ENCODE measurements at regions not wholly inside any gene's neighbourhood (a gene's known extent, or its start where the extent isn't known, plus 50 kb on each side); places are given as distances from the start of the nearest gene placed in this dataset.

- Histone ChIP-seq H3K27ac (no peak overlapping the region), H3K4me3 (ENCODE audit: low read depth, low read length) (no peak overlapping the region), H3K36me3 (replicated peaks) (no peaks in the 10 kb centered on the region), H3K27me3 (replicated peaks) (no peaks in the 10 kb centered on the region)
- DNase-seq, result no peak
- no peak for TF ChIP-seq CTCF (IDR thresholded peaks at IDR 0.05; ENCODE audit: low read depth, low read length, missing control alignments)
- in situ Hi-C loops (cut with HindIII; ENCODE audit: low pct_ligation_motif_present, low sequenced_read_pairs), result no loop called here
These were observed 68.1 kb upstream of the ITPRID2 start for GRCh38 chr2:181823405-181823804.

GRCh38 chr2:181828122-181828705, 63.3 kb upstream of the ITPRID2 start:
- in situ Hi-C loops (cut with HindIII; ENCODE audit: low pct_ligation_motif_present, low sequenced_read_pairs), result no loop called here
- no peaks in the 10 kb centered on the region for H3K27me3 ChIP-seq (replicated peaks)
- no peak for DNase-seq
- no peak for TF ChIP-seq CTCF (IDR thresholded peaks at IDR 0.05; ENCODE audit: low read depth, low read length, missing control alignments)
- no peak overlapping the region for H3K4me3 ChIP-seq (ENCODE audit: low read depth, low read length)
- H3K27ac ChIP-seq, result no peak overlapping the region
- H3K36me3 ChIP-seq (replicated peaks), result no peaks in the 10 kb centered on the region

GRCh38 chr2:181829230-181829629, 62.3 kb upstream of the ITPRID2 start:
- no peak overlapping the region for H3K4me3 ChIP-seq (ENCODE audit: low read depth, low read length)
- H3K36me3 ChIP-seq (replicated peaks), result no peaks in the 10 kb centered on the region
- no peak for TF ChIP-seq CTCF (IDR thresholded peaks at IDR 0.05; ENCODE audit: low read depth, low read length, missing control alignments)
- H3K27ac ChIP-seq, result no peak overlapping the region
- in situ Hi-C loops (cut with HindIII; ENCODE audit: low pct_ligation_motif_present, low sequenced_read_pairs), result no loop called here
- no peaks in the 10 kb centered on the region for H3K27me3 ChIP-seq (replicated peaks)
- no peak for DNase-seq

GRCh38 chr2:181832015-181832414, 59.5 kb upstream of the ITPRID2 start:
- TF ChIP-seq CTCF (IDR thresholded peaks at IDR 0.05; ENCODE audit: low read depth, low read length, missing control alignments), result no peak
- Histone ChIP-seq H3K36me3 (replicated peaks) (no peaks in the 10 kb centered on the region), H3K27ac (no peak overlapping the region), H3K27me3 (replicated peaks) (no peaks in the 10 kb centered on the region), H3K4me3 (ENCODE audit: low read depth, low read length) (no peak overlapping the region)
- in situ Hi-C loops (cut with HindIII; ENCODE audit: low pct_ligation_motif_present, low sequenced_read_pairs), result no loop called here
- DNase-seq, result no peak

GRCh38 chr2:181836583-181836982, 54.9 kb upstream of the ITPRID2 start:
- no peaks in the 10 kb centered on the region for H3K27me3 ChIP-seq (replicated peaks)
- H3K4me3 ChIP-seq (ENCODE audit: low read depth, low read length), result no peak overlapping the region
- H3K36me3 ChIP-seq (replicated peaks), result no peaks in the 10 kb centered on the region
- no peak overlapping the region for H3K27ac ChIP-seq
- in situ Hi-C loops (cut with HindIII; ENCODE audit: low pct_ligation_motif_present, low sequenced_read_pairs), result no loop called here
- no peak for DNase-seq
- no peak for TF ChIP-seq CTCF (IDR thresholded peaks at IDR 0.05; ENCODE audit: low read depth, low read length, missing control alignments)

GRCh38 chr2:181837563-181837962, 54.0 kb upstream of the ITPRID2 start:
- DNase-seq, result no peak
- H3K36me3 ChIP-seq (replicated peaks), result no peaks in the 10 kb centered on the region
- in situ Hi-C loops (cut with HindIII; ENCODE audit: low pct_ligation_motif_present, low sequenced_read_pairs), result no loop called here

More at GRCh38 chr2:181837563-181837962, 54.0 kb upstream of the ITPRID2 start:
- no peak for TF ChIP-seq CTCF (IDR thresholded peaks at IDR 0.05; ENCODE audit: low read depth, low read length, missing control alignments)
- Histone ChIP-seq H3K27me3 (replicated peaks) (no peaks in the 10 kb centered on the region), H3K27ac (no peak overlapping the region), H3K4me3 (ENCODE audit: low read depth, low read length) (no peak overlapping the region)
